HG03064 (cell line): ENCODE measurements at regions not wholly inside any gene's neighbourhood (a gene's known extent, or its start where the extent isn't known, plus 50 kb on each side); places are given as distances from the start of the nearest gene placed in this dataset.

ENCODE experiments used
- ATAC-seq: cut with Tn5 transposase; IDR thresholded peaks from one replicate; pipeline ENCODE4 v1.9.1; 2021; ENCODE audit warnings: low read depth; ENCODE audit not compliant: unreplicated experiment

DNA sequence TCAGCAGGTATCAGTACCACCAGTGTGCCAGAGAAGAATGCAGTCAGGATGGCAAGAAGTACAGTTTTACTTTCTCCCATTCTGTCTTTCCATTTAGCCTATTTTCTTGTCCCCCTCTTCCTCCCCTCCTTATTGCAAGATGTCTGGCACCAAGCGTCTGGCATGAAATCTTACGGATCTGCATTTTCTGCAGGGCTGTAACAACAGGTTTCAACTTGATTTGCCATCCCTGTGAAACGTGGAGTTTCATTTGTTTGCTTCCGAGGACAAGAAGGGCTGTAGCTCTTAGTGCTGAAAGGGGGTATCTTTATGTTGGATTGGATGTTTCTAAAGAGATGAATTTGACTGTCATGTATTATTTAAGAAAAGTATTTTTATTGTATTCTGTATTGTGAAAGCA lies 1110.6 kb downstream of the BCL11B start:
- ATAC-seq, result no peak

DNA sequence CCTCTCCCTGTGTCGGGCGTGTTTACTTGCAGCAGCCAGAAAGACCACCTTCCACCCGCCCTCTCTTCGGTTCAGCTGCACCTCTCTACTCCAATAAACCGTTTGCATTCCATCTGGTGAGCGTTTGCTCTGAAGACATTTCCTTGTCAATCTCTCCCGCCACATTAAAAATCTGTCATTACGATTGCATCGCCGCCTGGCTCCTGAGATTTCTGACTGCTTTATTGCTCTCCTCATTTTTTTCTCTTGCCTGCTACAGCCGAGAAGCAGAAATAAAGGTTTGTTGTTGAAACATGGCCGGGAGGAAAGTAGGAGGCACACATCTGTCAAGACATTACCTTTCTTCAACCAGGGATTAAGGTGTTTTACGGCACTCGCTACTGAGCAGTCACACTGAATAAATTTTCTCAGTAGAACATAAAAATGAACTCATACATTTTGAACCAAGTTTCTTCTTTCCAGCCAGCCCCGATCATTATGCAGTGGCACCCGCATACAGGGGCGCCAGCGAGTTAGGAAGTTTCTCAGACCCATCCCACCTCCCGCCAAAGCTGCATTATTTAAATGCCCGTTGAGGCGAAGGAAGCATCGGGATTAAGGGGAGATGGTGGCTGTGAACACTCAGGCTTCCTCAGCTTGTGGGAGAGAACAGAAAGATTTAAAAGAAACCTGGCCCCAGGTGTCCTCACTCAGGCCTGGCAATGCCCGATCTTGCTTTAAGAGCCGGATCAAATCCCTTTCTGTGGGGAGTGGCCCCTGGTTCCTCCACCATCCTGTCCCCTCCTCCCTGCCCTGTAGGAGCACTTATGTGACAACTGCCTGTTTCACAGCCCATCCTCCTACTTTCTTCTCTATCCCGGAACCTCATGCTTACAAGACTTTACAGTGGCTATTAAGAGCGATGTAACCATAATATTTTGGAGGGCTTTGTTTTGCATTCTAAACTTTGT lies 1108.9 kb downstream of the BCL11B start:
- ATAC-seq, result no peak

DNA sequence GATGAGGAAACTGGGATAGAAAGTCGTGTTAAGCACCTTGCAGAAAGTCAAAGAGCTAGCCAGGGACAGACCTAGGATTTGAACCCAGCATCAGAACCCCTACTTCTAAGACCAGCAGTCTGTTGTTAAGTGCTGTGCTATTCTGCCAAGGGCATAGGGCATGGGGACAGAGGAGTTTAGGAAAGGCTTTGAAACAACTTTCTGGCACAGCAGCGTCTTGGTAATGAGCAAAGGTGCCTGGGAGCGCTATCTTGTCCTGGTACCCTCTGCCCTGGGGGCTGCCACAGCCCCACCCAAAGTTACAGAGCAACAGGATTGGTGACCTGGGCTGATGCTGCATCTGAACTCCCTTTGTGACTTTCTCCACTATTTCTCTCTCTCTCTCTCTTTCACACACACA lies 1108.1 kb downstream of the BCL11B start:
- ATAC-seq, result no peak

DNA sequence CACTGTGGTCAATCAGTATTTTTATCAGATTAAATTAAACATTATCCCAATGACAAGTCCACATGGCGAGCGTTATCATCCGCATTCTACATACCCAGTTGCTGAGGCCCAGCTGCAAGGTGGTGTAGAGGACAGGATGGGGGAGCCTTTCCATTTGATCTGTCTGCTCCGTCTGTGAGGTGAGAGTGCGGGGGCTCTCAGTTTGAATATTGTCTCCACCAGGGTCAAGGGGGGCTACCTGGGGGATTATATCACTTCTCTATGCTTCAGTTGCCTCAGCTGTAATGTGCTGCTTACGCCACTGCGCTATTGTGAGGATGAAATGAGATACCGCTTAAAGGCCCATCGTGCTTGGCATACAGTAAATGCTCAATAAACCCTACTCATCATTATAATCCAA lies 1106.0 kb downstream of the BCL11B start:
- ATAC-seq, result no peak

DNA sequence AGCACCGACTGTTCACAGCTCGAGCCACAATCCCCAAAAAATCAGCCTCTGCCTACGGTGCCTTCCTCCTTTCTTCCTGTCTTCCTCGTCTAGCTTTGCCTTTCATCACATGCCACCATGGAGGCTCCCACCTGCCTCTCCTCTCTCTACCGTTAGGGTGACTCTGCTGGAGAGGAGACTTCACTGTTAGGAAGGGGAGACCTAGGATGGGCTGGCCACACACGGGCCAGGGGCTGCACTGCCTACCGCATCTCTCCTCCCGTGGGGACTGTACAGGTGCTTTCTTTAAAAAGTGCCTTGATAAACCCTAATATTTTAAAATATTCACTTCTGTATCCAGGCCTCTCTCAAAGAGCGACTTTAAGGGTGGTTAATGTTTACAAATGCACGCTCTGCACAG lies 1104.7 kb downstream of the BCL11B start:
- no peak for ATAC-seq

DNA sequence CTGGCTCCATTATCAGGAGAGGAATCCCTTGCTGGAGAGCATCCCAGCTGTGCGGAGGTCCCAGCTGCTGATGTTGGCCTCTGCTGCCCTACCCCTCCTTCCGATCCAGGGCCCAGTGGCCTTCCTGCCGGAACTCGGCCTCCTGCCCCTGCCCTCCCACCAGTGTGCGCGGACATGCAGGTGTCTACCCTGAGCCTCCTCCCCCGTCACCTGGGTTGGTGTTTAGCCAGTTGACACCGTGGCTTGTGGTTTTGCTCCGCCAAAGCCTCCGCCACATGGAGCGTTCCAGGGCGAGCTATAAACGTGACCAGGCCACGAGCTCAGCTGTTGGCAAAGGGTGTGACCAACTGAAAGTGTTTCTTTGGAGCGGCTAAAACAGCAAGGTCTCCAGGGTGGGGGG lies 1104.3 kb downstream of the BCL11B start:
- ATAC-seq, result no peak

DNA sequence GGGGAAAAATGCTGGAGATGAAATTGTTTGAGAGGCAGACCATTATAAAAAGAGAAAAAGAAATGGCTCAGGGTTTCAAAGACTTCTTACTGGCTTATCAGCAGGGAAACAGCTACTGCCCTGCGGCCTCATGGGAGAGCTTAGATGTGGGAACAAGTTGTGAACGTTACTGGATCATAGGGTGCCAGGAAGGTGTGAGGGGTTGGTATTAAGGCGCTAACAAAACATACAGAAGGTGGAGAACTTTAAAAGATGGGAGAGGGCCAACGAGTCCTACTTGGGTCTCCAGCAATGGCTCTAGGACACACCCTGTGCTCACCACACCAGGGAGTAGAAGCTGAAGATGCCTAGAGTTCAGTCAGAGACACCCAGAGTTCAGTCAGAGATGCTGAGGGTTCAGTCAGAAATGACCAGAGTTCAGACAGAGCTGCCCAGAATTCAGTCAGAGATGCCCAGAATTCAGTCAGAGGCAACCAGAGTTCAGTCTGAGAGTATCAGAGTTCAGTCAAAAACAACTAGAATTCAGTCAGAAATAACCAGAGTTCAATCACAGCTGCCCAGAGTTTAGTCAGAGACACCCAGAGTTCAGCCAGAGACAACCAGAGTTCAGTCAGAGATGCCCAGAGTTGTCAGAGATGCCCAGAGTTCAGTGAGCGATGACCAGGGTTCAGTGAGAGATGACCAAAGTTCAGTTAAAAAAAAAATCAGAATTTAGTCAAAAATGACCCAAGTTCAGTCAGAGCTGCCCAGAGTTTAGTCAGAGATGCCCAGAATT lies 1103.6 kb downstream of the BCL11B start:
- no peak for ATAC-seq

DNA sequence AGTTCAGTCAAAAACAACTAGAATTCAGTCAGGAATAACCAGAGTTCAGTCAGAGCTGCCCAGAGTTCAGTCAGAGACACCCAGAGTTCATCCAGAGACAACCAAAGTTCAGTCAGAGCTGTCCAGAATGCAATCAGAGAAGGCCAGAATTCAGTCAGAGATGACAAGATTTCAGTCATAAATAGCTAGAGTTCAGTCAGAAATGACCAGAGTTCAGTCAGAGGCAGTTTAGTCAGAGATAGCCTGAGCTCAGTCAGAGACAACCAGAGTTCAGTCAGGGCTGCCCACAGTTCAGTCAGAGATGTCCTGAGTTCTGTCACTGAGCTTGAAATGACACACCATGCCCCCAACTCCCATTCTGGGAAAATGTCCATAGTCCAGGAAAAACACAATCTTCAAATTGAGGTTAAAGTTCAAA lies 1102.8 kb downstream of the BCL11B start:
- ATAC-seq, result no peak

DNA sequence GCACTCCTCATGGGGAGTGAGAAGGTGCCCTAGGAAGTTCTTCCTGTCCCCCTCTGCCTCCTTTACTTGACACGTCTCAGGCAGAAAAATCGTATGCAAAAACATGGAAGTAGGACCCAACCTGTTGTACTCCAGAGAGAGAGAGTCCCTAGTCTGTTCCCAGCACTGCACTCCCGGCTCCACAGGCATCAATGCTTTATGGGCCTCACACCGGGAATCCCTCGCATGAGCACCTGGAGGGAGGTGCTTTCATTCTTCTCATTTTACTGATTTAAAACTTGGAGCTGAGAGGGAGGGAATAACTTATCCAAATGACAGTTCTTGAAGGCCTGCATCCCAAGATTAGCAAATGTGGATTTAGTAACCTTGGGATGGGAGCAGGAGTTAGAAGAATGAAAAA lies 1101.4 kb downstream of the BCL11B start:
- ATAC-seq, result no peak

DNA sequence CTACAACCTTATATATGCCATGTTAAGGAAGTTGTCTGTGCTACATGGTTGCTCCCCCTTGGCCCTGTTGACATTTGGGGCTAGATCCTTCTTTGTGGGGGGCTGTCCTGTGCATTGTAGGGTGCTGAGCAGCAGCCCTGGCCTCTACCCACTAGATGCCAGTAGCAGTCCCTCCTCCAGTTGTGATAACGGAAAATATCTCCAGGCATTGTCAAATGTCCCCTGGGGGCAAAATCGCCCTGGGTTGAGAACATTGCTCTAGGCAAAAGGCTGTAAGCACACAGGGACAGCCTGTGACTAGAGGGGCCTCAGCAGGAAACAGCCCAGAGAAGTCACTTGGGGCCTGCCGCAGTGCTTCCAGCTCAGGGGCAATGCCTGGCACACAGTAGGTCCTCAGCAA lies 1100.3 kb downstream of the BCL11B start:
- ATAC-seq, result no peak

DNA sequence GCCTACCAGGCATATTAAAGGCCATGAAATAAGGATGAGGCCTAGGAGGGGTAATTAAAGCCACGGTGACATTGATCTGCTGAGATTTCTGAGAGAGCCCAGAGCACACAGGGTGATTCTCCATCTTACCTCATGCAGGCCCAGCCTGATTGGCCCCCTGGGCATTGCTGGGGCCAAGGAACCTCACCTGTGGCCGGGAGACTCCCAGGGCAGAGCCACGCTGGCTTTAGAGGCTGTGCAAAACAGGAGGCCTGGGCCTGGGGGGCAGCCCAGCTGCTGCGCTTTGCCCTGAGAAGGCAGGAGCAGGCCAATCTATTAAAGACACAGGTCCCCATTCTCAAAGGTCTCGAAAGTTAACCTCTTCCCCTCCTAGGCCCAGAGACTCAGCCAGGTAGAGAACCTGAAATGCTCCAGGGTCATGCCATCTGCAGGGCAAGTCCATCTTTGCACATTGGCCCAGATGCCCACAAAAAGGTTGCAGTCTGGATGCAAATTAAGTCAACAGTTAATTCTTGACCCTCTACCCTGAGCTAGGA lies 1099.7 kb downstream of the BCL11B start:
- no peak for ATAC-seq

DNA sequence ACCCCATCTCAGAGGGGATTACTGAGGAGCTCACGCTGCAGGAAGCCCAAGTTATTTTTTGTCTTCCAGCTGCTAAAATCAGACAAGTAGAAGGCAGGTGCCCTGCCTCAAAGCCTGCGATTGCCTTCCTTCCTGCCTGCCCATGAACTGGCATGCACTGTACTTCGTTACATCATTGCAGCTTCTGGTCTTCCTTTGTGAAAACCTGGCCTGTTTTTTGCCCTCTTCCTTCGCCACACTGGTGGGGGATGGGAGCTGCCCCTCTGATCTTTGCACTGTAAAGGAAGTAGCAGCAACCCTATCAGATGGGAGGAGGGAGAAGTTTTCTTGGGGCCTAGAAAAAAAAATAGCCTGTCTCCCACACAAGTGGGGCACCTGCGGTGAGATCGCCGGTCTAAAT lies 1098.7 kb downstream of the BCL11B start:
- ATAC-seq, result no peak

DNA sequence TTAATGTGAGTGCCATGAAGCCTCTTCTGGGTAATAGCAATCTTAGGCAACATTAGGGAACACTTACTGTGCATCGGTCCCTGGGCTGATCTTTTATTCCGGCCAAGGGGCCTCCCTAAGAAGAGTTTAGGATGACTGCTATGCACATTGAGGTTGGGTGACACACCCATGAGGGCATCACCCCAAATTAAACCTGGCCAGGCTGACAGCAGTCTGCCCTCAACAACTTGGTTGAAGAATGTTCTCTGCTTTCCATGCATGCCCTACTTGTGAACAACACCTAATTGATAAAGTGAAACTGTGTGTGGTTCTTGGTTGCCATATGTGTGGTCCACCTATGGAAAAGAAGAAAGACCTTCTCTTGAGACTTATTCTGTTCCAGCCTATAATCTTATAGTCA lies 1098.0 kb downstream of the BCL11B start:
- no peak for ATAC-seq

DNA sequence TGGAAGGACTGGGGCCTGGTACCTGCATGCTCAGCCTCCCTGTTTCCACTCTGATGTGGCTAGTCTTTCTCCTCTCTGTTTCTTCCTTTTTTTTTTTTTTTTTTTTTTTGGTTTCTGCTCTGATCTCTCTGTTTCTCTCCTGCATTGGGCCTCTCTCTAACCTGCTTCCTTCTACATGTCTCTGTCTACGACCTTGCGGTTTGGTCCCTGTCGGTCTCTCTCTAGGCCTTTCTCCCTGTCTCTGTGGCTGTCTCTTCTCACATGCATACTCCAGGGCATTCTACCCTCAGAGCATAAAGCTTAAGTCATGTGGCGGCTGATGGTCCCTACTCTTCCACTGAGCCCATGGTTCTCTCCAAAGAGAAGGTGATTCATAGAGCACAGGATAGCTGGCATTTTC lies 1096.6 kb downstream of the BCL11B start:
- no peak for ATAC-seq

DNA sequence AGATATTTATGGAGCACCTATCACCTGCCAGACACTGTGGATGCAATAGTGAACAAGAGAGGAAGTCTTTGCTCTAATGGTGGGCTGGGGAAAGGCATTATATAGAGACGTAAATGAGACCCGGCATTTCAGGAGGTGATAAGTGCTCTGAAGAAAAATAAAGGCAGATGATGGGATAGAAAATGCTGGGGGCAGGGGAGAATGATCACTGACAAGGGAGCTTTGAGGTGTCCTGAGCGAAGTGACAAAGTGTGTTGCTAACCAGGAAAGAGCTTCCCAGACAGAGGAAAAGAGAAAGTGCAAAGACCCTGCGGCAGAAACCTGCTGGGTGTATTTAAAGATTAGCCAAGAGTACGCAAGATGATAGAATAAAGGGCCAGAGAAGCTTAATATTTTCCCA lies 1096.1 kb downstream of the BCL11B start:
- ATAC-seq, result no peak

DNA sequence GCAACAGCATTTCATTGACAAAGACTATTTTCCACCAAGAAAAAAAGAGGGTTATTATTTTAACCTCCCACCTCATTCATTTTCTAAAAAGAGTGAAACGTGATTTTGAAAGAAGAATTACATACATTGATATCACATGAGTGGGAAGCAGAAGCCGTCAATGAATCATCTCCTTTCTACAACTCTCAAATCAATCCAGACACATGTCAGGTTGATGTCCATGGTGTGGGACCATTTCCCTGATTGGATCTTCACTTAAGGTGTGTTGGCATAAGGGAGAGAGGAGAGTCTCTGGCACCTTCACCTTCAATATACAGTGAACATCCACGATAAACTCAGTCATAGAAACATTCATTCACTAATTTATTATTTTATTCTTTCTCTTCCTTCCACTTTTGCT lies 1095.1 kb downstream of the BCL11B start:
- ATAC-seq, result no peak

DNA sequence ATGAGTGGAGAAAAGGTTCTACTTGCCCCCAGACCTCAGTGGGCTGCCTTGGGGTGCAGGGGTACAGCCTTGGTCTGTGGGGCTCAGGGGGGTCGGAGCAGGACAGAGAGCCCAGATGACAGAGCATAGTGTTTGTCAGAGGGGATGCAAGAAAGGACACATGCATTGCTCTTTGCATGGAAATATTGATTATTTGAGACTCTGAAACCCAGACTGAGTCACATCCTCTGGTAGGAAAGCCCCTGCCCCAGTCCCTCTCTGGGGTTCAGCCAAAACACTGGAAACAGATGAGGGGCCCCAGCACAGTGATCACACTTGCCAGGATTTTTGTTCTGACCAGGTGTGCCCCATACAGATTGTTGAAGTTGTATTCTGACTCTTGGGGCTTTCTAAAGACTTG lies 1094.4 kb downstream of the BCL11B start:
- no peak for ATAC-seq

DNA sequence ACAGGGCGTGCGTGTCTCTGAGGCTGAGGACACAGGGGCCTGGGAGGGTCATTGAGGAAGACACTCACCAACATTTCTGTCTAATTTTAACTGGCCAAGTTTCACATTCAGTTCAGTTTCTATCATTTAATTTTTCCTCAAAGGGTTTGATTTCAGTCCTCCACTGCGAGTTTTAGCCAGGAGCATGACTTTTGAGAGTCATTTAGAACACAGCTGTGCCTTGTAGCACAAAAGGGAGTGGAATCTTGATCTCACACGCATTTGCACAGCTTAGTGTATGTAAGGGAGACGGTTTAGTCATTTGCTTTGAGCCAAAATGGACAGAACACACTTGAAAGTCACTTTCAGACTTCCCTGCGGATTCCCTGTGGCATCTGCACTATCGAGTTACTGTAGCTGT lies 1090.8 kb downstream of the BCL11B start:
- no peak for ATAC-seq

DNA sequence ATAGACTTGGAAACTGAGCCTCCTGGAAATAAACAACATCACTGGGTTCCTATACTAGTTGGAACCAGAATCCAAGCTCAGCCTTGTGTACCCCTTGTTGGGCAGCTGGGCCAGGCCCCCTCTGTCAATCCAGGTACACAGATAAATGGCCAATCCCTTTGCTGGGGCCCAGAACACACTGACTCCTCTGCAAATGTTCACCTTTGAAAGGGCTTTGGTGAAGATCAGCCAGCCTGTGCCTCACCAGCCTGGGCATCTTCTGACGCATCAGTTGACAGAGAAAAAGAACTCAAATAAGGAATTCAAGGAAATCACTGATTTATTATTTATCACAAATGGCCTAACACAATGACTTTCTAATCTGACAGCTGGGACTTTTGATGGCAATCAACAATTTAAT lies 1090.2 kb downstream of the BCL11B start:
- no peak for ATAC-seq

DNA sequence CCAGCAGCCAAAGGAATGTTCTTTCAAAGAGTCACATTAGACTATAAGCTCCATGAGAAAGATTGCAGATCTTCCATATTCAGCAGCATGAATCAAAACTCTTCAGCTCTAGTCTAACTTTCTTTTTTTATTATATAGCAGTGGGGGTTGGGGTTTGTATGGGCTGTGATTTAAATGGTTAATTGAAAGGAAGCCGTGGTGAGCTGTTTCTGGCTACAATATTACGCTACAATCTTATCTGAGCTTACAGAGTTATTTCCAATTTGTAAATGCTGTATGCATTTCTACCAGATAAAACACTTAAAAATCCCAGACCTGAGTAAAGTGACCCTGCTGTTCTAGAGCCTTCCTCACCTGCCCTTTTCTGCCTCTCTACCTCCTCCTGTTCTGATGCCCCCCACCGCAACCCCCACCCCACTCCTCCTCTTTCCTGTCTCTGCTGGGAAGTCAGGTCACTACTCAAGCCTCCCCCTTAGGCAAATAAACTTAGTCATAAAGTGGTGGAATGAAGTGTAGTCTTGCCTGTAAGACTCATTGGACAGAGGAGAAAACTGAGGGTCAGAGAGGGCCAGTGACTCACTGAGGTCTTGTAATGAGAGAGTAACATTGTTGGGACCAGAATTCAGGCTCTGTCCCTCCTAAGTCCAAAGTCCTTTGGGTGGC lies 1089.5 kb downstream of the BCL11B start:
- ATAC-seq, result no peak

DNA sequence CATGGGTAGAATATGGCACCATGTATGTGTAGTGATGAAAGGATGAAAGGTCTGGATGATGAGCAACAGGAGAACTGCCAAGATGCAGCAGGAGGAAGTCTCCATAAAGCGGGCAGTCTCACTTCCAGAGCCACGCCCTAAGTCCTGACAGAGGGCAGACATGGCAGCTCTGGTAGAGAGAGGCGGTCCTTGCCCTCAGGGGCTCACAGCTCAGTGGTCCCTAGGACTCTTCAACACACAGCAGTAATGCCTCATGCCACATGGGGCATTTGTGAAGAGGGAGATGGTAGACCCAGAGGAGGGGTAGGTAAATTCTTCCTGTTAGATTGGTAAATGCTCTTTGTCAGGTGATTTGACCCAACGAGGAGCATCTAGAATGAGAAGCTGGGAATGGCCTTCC lies 1088.4 kb downstream of the BCL11B start:
- ATAC-seq, result no peak
